NCI-H2171 treated with DMSO at 0.1 percent for 48 hours (cell line): ENCODE measurements at regions not wholly inside any gene's neighbourhood (a gene's known extent, or its start where the extent isn't known, plus 50 kb on each side); places are given as distances from the start of the nearest gene placed in this dataset.
"Not testable (repeated sequence)": the region's sequence is repeated elsewhere in the genome, so short reads cannot be mapped to it uniquely, and the experiment has no call there.

ENCODE experiments used
- DNase-seq: peaks from one replicate; lab custom pipeline; 2025; lab: John Stamatoyannopoulos, UW

- no peak for DNase-seq
Measured at GRCh38 chrX:26597981-26598380, 382.0 kb downstream of the MAGEB5 start.

GRCh38 chrX:26590849-26591248 is 374.9 kb downstream of the MAGEB5 start:
- DNase-seq, result no peak

- no peak for DNase-seq
Measured at GRCh38 chrX:26586570-26586969, 370.6 kb downstream of the MAGEB5 start.

DNA sequence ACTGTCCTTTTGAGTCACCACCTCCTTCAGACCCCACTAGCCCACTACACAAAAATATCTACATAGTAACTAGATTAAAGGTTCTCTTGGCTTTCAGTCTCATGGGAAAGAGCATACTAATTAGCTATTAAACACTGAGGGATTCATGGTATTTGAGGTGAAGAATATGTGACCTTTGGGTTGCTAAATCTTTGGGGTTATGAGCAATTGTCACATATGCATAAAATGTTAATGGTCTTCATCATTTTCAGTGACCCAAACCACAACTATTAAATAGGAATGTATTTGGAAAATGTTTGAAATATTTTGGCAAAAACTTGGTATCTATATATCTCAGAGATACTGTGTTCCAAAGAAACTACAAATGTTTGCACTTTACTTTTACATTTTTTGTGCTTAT is 365.1 kb downstream of the MAGEB5 start:
- no peak for DNase-seq

DNA sequence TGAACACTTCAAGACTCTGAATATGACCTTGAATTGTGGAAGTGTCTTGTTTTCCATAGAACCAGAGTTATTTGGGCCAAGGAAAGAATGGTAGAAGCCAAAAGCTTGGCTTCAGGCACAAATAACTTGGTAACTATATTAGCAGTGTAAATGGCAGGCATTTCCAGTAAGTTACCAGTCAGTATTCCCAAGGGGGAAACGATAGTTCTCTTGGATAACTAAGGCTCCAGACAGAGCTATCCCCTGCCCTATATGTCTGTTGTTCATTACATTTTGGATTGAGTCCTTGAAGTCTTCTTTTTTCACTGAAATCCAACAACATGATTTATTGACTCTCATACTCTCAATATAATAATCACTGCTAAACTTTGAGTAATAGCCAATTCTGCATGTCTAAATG is 364.1 kb downstream of the MAGEB5 start:
- DNase-seq, result no peak

DNA sequence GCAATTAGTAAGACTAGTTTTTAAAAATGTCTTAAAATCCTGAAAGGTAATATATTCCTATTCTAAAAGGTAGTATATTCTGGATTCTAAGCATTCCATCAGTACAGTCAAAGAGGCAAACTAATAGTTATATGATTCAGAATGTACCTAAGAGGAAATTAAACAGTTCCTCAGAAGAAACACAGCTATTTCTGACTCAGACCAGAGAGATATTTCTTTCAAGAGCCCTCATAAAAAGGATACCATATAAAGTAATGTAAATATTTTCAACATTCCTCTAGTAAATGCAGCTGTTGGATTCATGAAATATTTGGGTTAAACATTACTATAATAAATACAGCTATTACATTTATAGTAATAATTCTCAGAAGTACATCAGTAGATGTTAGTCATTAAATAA is 358.3 kb downstream of the MAGEB5 start:
- no peak for DNase-seq

- no peak for DNase-seq
Measured at GRCh38 chrX:26562156-26562555, 346.2 kb downstream of the MAGEB5 start.

GRCh38 chrX:26559855-26560254 is 343.9 kb downstream of the MAGEB5 start:
- no peak for DNase-seq

DNA sequence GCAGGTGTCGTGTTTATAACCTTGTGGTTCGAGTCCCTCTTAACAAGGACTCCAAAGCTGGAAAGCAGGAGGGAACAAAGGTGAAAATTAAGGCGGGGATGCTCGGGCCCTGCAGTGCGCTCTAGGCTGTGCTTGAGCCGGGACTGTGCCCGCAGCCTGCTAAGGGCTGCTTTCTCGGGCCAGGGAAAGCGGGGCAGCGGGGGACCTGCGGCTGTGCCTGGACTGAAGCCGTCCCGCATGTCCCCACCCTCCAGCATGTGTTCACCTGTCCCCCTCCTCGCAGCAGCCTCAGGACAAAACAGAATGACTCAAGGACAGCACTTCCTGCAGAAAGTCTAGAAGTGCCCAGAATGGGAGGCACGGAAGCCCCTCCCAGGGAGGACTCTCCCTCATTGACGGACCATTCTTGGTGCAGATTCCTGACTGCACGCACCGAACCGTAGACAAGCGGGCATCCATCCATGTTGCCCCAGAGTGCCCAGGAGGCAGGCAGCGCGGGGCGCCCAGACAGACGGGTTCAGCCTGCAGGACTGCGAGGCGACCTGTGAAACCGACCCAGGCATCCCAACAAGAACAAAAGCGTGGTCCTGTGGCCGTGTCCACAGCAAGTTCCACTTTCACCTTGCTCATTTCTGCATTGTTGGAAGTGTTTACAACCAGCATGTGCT is 342.9 kb downstream of the MAGEB5 start:
- no peak for DNase-seq

GRCh38 chrX:26557691-26558321 is 341.8 kb downstream of the MAGEB5 start:
- DNase-seq, result no peak

DNA sequence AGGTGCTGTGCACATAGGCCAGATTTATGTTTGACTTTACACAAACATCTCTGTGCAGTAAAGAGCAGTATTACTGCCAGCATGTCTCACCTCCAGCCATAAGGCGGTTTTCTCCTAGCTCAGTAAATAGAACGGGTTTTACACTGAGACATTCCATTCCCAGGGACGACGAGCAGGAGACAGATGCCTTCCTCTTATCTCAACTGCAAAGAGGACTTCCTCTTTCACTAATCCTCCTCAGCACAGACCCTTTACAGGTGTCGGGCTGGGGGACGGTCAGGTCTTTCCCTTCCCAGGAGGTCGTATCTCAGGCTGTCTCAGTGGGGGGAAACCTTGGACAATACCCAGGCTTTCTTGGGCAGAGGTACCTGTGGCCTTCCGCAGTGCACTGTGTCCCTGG is 309.8 kb downstream of the MAGEB5 start:
- DNase-seq, result not testable (repeated sequence)

- DNase-seq, result no peak
Measured at GRCh38 chrX:26522501-26522900, 306.5 kb downstream of the MAGEB5 start.

DNA sequence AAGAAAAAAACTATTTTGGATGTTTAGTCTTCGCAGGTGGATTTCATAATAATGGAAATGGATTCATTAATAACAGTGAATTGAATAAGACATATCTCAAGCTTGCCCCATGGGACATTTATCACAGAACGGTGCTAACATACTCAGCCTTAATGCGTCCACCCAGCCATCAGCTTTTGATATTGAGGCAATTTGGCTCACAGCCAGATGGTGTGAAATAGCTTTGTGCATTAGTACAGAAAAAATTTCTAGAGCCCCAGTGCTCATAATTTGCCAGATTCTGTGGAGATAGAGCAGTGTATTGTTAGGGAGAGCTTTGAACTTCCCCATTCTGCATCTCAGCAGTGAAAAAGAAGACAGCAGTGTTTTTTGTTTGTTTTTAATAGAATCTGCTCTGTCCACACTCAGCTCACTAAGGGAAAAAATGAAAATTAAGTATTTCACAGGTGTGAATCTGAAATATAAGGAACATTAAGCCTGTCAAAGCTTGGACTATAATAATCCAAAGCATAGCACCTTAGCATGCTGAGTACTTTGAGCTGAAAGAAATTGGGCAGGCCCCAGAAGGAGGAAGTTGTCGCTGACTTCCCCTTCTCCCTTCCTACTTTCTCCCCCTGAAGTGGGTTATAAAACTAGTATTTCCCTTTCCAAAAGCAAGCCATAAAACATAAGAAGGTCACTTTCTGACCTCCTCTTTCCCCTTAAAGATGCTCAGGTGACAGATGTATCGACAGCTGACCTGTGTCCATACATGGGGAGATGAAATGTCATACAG is 295.8 kb downstream of the MAGEB5 start:
- no peak for DNase-seq

DNA sequence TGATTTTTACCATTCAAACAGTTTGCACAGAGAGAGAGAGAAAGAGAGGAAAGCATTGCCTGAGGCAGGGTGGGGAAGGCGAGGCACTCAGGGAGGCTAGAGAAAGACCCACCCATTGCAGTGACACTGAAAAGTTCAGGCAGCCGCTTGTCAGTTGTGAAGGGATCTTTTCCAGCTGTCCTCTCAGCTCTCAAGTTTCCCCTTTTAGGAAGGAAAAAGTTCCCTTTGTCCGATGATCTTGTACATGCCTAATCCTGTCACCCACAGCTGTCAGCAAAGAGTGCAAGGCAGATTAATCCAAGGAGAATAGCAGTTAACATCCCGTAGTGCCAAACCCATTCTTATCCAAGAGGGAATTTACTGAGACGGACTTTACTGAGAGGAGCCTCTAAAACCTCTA is 255.0 kb downstream of the MAGEB5 start:
- no peak for DNase-seq

DNA sequence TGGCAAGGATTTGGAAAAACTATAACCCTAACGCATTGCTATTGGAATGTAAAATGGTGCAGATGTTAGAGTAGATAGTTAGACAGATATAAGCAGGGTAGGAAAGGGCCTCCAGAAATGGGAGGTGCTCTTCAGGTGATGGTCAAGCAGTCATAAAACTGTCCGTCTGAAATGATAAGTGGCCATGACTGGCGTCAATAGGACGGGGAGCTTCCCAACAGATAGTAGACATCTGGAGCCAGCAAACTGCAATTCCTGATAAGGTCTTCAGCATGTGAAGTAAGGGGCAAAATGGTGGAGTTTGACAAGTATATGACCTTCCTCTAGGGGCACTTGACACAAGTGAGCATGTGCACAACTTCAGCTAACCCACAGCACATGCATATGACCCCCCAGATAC is 250.4 kb downstream of the MAGEB5 start:
- no peak for DNase-seq

- no peak for DNase-seq
Measured at GRCh38 chrX:26445288-26445687, 229.3 kb downstream of the MAGEB5 start.

DNA sequence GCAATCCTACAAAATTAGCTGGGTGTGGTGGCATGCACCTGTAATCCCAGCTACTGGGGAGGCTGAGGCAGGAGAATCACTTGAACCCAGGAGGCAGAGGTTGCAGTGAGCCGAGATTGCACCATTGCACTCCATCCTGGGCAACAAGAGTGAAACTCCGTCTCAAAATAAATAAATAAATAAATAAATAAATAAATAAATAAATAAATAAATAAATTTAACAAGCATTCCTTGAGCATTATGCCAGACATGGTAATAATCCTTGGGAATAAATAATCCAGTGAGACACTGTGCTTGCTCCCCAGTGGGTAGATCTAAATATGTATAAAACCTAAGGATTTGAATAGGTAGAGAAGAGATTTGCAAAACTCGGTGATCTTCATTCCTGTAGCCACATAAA is 228.4 kb downstream of the MAGEB5 start:
- DNase-seq, result not testable (repeated sequence)

GRCh38 chrX:26442340-26442739 is 226.4 kb downstream of the MAGEB5 start:
- DNase-seq, result no peak

- DNase-seq, result no peak
Measured at GRCh38 chrX:26414534-26414933, 198.6 kb downstream of the MAGEB5 start.

- no peak for DNase-seq
Measured at GRCh38 chrX:26411045-26411444, 195.1 kb downstream of the MAGEB5 start.

DNA sequence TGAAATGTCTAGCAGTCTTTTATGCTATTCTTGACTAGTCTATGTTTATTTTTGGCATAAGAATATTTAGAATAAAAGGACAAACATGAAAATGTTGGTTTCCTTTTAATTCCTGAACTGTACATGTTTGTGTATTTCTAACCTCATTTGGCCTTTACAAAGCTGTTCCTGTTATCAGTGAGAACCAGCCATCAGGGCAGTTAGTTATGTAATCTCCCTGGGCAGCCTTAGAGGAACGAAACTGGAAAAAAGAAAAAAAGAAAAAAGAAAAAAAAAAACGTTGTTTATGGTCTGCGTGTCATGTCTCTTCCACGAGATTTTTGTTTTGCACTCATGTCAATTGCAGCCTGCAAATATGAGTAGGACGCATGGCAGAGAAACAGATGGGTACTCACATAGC is 193.7 kb downstream of the MAGEB5 start:
- no peak for DNase-seq

GRCh38 chrX:26387906-26388305 is 171.9 kb downstream of the MAGEB5 start:
- no peak for DNase-seq

GRCh38 chrX:26376037-26376708 is 160.2 kb downstream of the MAGEB5 start:
- no peak for DNase-seq
